ENCODE measurements at regions not wholly inside any gene's neighbourhood (a gene's known extent, or its start where the extent isn't known, plus 50 kb on each side); places are given as distances from the start of the nearest gene placed in this dataset.

DNA sequence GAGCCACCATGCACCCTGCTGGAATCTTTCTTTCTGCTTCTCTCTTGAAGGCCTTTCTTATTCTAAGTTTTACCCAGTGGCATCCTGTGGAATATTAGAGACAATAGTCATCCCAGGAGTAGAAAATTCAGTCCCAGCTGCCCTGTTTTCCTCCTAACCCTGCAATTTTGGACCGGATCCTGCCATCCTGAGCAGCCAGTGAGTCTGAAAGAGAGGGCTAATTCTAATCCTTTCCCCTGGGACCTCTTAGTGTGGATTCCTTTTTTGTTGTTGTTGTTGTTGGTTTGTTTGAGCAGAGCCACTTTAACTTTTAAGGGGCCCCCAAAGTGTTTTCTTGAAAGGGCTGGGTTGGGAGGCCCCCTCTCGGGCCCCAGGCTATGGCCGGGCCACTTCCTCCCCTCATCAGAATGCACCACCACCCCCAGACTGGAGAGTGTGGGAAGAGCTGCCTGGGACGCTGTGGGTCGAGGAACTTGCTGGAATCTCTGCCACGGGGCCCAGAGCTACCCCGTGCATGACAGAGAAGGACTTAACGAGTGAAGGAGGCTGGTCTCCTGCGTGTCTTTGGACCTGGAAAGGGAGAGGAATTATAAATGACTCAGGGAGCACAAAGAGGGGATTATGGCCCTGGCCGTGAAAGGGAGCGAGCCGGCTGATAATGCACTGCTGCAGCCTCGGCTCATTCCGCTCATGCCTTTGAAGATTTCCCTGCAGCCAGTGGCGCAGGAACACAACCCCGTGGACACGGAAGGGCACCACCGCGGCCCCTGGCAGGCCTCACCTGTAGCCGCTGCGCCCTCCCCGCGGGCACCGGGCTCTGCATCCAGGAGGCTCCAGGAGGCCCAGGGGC lies 81.0 kb upstream of the AKT3 start (continued):
- TF ChIP-seq BHLHE40 (IDR thresholded peaks at IDR 0.05; ENCODE audit: low read depth, low read length), result no peak

DNA sequence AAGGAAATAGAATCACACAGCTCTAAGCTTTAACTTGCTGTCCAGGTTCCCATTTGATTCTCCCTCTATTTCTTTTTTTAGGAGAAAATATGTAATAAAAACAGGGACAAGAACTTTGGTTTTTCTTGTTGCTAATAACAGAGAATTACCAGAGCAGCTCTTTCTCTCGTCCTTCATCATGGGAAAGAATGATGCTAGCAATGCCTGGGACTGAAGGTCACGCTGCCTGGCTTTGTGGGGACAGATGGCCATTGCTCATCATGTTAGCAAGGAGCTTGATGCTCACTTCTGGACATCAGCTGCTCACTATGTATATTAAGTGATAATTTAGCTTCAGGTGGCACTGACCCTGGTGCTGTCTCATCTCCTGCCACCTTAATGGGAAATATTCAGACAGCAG lies 77.3 kb upstream of the AKT3 start:
- Histone ChIP-seq H2BK15ac (ENCODE audit: low read depth, low read length) (peak overlapping the region; percentile 52; the same call in 1 of the 3 replicates), H3K23ac (ENCODE audit: low read depth, low read length) (no peak overlapping the region), H3K27ac (ENCODE audit: insufficient read depth, low read length) (no peak overlapping the region), H4K20me1 (ENCODE audit: insufficient read depth, low read length) (no peaks in the 10 kb centered on the region), H3K9me1 (ENCODE audit: insufficient read depth, low read length) (peaks cover 13% of the 10 kb centered on the region; the same call in 1 of the 2 replicates), H3K79me1 (ENCODE audit: low read depth in 1 of 2, low read length in 2 of 2) (no peaks in the 10 kb centered on the region), H2AK5ac (ENCODE audit: low read depth, low read length) (peak overlapping the region; percentile 24), H3K14ac (replicated peaks; ENCODE audit: low read depth, low read length) (no peak overlapping the region), H2BK120ac (ENCODE audit: low read depth, low read length) (peak overlapping the region; percentile 44), H3K9me3 (ENCODE audit: control insufficient read depth, insufficient read depth, low read length) (no peaks in the 10 kb centered on the region), H3K4me3 (ENCODE audit: insufficient read depth, low read depth, low read length) (no peak overlapping the region), H2BK5ac (ENCODE audit: low read depth, low read length, poor library complexity, severe bottlenecking) (no peak overlapping the region), H3K56ac (ENCODE audit: extremely low read depth, insufficient read depth, low read length) (no peak overlapping the region), H3K4me1 (ENCODE audit: control insufficient read depth, insufficient read depth, low read length) (peaks cover 14% of the 10 kb centered on the region), H2BK20ac (ENCODE audit: low read depth, low read length) (peak overlapping the region; percentile 16; the same call in 1 of the 2 replicates), H4K91ac (ENCODE audit: insufficient read depth, low read depth, low read length) (peak overlapping the region; percentile 33; the same call in 1 of the 2 replicates), H3K27me3 (ENCODE audit: control insufficient read depth, insufficient read depth, low read length) (peaks cover 19% of the 10 kb centered on the region), H4K5ac (ENCODE audit: low read depth, low read length) (no peak overlapping the region), H2AFZ (replicated peaks; ENCODE audit: low read length, poor library complexity) (no peak overlapping the region), H3K4me2 (ENCODE audit: low read depth, low read length) (peak overlapping the region; percentile 30; the same call in 1 of the 2 replicates), H2AK9ac (replicated peaks; ENCODE audit: low read depth, low read length, poor library complexity) (no peak overlapping the region), H3K9ac (ENCODE audit: low read depth, low read length) (no peak overlapping the region), H3K4ac (ENCODE audit: low read depth, low read length) (0 out of 2 replicates have a peak overlapping the region, but pooled peaks have one; percentile 5), H4K8ac (ENCODE audit: low read depth in 2 of 2, low read length in 2 of 2) (no peak overlapping the region), H3K18ac (ENCODE audit: low read depth, low read length) (0 out of 2 replicates have a peak overlapping the region, but pooled peaks have one; percentile 63), H3K36me3 (ENCODE audit: control insufficient read depth, insufficient read depth, low read length) (no peaks in the 10 kb centered on the region)
- POLR2A ChIA-PET (ENCODE audit: unreplicated experiment), result no interaction called here
- in situ Hi-C loops (cut with MboI; ENCODE audit: low sequenced_read_pairs) (no loop called here), dilution Hi-C loops (cut with HindIII; ENCODE audit: low sequenced_read_pairs, unreplicated experiment) (no loop called here), intact Hi-C loops (cut with micrococcal nuclease) (loop anchor here (10.0 kb wide), 2 partner anchors 213 to 1537 kb away; no protein-coding TSS in a partner anchor)
- BruUV-seq (replicated peaks), result no TSS peak
- no peak for TF ChIP-seq RFX5 (IDR thresholded peaks at IDR 0.05; ENCODE audit: low read depth, low read length)
- no peak for TF ChIP-seq POLR2A (IDR thresholded peaks at IDR 0.05; ENCODE audit: low read depth, low read length)
- TF ChIP-seq, protein P1, sequence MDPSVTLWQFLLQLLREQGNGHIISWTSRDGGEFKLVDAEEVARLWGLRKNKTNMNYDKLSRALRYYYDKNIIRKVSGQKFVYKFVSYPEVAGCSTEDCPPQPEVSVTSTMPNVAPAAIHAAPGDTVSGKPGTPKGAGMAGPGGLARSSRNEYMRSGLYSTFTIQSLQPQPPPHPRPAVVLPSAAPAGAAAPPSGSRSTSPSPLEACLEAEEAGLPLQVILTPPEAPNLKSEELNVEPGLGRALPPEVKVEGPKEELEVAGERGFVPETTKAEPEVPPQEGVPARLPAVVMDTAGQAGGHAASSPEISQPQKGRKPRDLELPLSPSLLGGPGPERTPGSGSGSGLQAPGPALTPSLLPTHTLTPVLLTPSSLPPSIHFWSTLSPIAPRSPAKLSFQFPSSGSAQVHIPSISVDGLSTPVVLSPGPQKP (IDR thresholded peaks at IDR 0.05; ENCODE audit: borderline replicate concordance, low read depth, low read length), result no peak
- TF ChIP-seq, protein P2, sequence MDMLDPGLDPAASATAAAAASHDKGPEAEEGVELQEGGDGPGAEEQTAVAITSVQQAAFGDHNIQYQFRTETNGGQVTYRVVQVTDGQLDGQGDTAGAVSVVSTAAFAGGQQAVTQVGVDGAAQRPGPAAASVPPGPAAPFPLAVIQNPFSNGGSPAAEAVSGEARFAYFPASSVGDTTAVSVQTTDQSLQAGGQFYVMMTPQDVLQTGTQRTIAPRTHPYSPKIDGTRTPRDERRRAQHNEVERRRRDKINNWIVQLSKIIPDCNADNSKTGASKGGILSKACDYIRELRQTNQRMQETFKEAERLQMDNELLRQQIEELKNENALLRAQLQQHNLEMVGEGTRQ (IDR thresholded peaks at IDR 0.05; ENCODE audit: low read depth, low read length), result no peak
- no peak for TF ChIP-seq RCOR1 (IDR thresholded peaks at IDR 0.05; ENCODE audit: insufficient replicate concordance, low read length)
- TF ChIP-seq MAFK (IDR thresholded peaks at IDR 0.05; ENCODE audit: low read depth, low read length), result no peak
- no peak for TF ChIP-seq MXI1 (IDR thresholded peaks at IDR 0.05; ENCODE audit: borderline replicate concordance, low read depth, low read length)
- no peak for TF ChIP-seq NFE2L2 (IDR thresholded peaks at IDR 0.05; ENCODE audit: low read depth, low read length)
- DNase-seq, result no peak
- ATAC-seq (ENCODE audit: low read depth), result no peak
- 60% methylated on average over 1 of the region's 2 CpGs; no CpG with 5 or more reads in 1 of the 2 experiments for WGBS, 2 experiments (ENCODE audit: extremely low coverage in 2 of 2, insufficient read length in 1 of 2)
- CTCF ChIA-PET, result interaction anchor here (0.6 kb wide), 1 partner anchor 123 kb away, joined by 3 read pairs; no protein-coding TSS in a partner anchor
